ENCODE measurements at regions not wholly inside any gene's neighbourhood (a gene's known extent, or its start where the extent isn't known, plus 50 kb on each side); places are given as distances from the start of the nearest gene placed in this dataset.

GRCh38 chr2:120626566-120626965 is 109.1 kb upstream of the GLI2 start:
- H3K27ac Mint-ChIP-seq, result no peak overlapping the region
- H3K9me3 Mint-ChIP-seq, result no peaks in the 10 kb centered on the region
- intact Hi-C loops (cut with micrococcal nuclease), result no loop called here
- H3K27me3 Mint-ChIP-seq, result no peaks in the 10 kb centered on the region
- H3K36me3 Mint-ChIP-seq (ENCODE audit: low read depth), result no peaks in the 10 kb centered on the region
- no peaks in the 10 kb centered on the region for H3K4me1 Mint-ChIP-seq
- DNase-seq, result no peak
- no peak overlapping the region for H3K4me3 Mint-ChIP-seq

DNA sequence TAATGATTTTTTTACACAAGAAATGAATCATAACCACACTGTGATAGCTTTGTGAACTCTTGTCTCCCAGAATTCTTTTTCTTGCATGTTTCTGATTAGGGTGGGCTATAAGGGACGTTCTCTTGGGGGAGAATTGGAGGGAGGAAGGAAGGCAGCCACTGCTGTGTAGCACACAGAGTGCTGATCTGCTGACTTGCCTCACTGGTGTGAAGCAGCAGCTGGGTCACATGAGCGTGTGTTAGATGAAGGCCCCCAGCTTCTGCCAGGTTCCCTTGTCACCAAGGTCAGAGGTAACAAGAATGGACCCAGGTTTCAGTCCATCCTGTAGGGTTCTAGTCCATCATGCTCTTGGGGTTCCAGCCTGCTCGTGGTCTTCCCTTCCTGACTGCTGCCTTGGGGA is 107.4 kb upstream of the GLI2 start:
- Mint-ChIP-seq H3K9me3 (no peaks in the 10 kb centered on the region), H3K27me3 (no peaks in the 10 kb centered on the region), H3K27ac (no peak overlapping the region), H3K4me1 (no peaks in the 10 kb centered on the region), H3K36me3 (ENCODE audit: low read depth) (no peaks in the 10 kb centered on the region), H3K4me3 (no peak overlapping the region)
- DNase-seq, result no peak
- intact Hi-C loops (cut with micrococcal nuclease), result no loop called here

DNA sequence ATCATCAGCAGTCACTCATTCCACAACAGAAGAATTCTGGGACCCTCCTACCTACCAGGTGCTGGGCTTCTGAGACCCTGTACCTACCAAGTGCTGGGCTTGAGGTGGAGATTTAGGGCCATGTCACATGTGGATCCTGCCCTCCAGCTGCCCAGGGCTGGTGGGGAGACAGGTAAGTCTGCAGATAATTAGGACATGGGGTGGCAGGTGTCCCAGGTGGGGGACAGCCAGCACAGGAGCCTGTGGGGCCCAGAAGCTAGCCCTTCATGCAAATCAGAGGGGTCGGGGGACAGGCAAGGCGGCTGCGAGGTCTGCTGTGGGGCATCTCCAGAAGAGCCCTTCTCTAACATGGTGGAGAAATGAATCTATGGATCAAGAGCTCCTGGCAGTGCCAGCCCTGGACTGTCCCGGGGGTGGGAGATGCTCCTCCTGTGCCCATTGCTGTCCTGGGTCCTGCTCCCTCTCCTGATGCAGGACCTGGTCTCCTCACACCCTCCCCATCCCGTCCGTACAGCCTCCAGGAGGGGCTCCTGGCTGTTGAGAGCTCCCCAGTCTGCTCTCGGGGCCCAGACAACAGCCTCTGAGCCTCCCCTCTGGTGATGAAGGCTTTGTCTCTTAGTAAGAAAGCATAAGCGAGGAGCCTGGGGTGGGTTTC is 106.3 kb upstream of the GLI2 start:
- H3K4me3 Mint-ChIP-seq, result no peak overlapping the region
- H3K9me3 Mint-ChIP-seq, result no peaks in the 10 kb centered on the region
- no peak overlapping the region for H3K27ac Mint-ChIP-seq
- intact Hi-C loops (cut with micrococcal nuclease), result no loop called here
- no peak for DNase-seq
- no peaks in the 10 kb centered on the region for H3K4me1 Mint-ChIP-seq
- no peaks in the 10 kb centered on the region for H3K27me3 Mint-ChIP-seq
- H3K36me3 Mint-ChIP-seq (ENCODE audit: low read depth), result no peaks in the 10 kb centered on the region

DNA sequence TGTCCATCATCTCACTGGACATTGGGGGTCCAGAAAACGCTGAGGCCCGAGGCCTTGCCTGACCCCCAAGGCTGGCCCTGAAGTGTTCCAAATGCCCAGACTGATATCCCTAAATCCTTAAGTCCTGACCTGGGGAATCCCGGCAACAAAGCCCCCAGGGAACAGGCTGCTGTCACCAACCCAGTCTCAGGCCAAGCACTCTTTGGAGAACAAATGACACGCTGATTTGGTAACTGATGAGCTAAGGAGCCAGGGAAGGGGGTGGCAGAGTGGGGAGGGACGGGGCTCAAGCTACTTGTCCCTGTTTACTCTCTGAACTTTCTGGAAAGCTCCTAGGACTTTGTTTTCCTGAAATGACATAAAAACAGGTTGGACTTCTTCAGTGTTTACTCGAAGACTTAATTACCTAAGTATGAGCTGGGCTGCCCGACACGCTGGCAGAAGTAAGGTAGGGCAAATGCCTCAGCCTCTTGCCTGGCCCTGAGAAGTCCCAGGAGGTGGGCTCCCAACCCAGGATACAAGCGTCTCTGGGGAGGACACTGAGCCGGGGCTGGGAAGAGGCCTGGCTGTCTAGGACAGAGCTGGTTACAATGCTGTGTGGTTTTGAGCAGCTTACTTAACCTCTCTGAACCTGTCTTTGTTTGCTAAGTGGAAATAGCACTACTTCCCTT is 105.5 kb upstream of the GLI2 start:
- no peaks in the 10 kb centered on the region for H3K9me3 Mint-ChIP-seq
- no peaks in the 10 kb centered on the region for H3K27me3 Mint-ChIP-seq
- intact Hi-C loops (cut with micrococcal nuclease), result no loop called here
- H3K4me1 Mint-ChIP-seq, result no peaks in the 10 kb centered on the region
- DNase-seq, result no peak
- H3K27ac Mint-ChIP-seq, result no peak overlapping the region
- H3K4me3 Mint-ChIP-seq, result no peak overlapping the region
- H3K36me3 Mint-ChIP-seq (ENCODE audit: low read depth), result no peaks in the 10 kb centered on the region

DNA sequence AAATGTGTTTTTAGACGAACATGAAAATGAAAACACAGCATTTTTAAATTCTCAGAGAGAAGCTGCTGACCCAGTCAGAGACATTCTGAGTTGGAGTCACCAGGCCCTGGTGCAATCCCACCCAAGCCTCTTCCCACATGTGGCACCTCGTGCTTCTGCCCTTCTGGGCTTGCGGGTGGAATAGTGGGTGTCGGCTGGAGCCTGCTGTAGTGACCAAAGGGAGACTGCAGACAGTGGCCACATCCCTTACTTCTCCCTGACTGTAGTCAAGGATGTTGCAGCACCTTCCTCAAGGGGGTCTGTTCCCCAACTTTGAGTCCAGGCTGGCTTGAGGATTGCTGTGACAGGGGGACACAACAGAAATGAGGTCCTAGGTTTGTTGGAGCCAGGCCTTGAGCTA is 104.4 kb upstream of the GLI2 start:
- Mint-ChIP-seq H3K4me1 (no peaks in the 10 kb centered on the region), H3K9me3 (no peaks in the 10 kb centered on the region), H3K36me3 (ENCODE audit: low read depth) (no peaks in the 10 kb centered on the region), H3K4me3 (no peak overlapping the region), H3K27me3 (no peaks in the 10 kb centered on the region), H3K27ac (no peak overlapping the region)
- intact Hi-C loops (cut with micrococcal nuclease), result no loop called here
- DNase-seq, result no peak

DNA sequence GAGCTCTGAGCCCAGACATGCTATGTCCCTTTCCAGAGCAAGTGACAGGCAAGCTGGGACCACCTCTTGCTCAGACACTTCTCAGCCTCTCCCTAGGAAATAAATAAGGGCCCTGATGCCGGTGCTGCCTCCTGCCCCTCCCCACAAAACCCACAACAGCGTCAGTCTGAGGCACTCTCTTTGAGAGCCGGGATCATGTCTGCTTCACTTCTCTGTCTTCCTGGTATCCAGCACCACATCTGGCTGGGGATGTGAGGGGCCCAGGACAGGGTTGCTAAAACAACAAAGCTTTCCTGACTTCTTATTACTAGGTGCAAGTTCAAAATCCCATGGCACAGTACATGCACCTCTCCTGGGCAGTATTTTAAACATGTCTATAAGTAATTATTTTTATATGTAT is 103.9 kb upstream of the GLI2 start:
- intact Hi-C loops (cut with micrococcal nuclease), result no loop called here
- Mint-ChIP-seq H3K4me3 (no peak overlapping the region), H3K4me1 (no peaks in the 10 kb centered on the region), H3K27ac (no peak overlapping the region), H3K36me3 (ENCODE audit: low read depth) (no peaks in the 10 kb centered on the region), H3K27me3 (no peaks in the 10 kb centered on the region), H3K9me3 (no peaks in the 10 kb centered on the region)
- no peak for DNase-seq

DNA sequence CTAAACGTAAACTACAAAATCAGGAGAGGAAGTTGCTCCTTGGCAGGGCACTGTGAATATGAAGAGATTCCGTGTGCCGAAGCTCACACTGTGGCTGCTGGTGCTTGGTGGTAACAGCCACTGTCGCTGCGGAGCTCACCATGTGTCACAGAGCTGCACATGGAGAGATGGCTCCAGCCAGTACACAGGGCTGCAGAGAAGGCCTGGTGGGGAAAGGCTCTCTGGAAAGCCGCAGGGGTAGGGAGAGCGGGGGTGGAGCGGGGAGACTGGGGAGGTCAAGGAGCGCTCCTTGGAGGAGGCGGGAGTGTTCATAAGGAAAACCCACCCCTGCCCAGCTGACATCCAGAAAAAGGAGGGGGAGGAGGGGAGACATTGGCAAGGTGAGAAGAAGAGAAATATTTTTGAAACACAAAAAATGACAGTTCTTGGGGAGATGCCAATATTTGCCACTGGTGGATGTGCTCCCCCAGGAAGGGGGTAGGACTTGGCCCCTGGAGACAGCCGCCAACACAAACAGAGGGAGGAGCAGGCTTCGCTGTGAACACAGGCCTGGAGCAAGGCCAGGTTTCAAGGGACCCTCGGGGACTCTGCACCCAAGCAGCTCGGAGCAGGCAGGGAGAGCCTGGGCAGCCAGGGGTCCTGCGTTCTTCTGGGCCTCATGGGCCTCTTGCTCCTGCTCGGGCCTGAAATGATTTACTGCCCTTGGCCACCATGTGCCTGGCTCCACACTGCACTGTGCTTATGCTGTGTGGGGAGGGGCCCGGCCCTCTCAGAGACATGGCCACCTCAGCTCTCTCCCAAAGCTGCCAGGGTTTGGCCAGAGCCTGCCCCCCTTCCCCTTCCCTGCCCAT is 102.6 kb upstream of the GLI2 start:
- Mint-ChIP-seq H3K27me3 (no peaks in the 10 kb centered on the region), H3K27ac (no peak overlapping the region), H3K9me3 (no peaks in the 10 kb centered on the region), H3K36me3 (ENCODE audit: low read depth) (no peaks in the 10 kb centered on the region), H3K4me3 (no peak overlapping the region), H3K4me1 (no peaks in the 10 kb centered on the region)
- no peak for DNase-seq
- intact Hi-C loops (cut with micrococcal nuclease), result no loop called here

GRCh38 chr2:120634533-120634932 is 101.1 kb upstream of the GLI2 start:
- Mint-ChIP-seq H3K36me3 (ENCODE audit: low read depth) (no peaks in the 10 kb centered on the region), H3K9me3 (no peaks in the 10 kb centered on the region), H3K4me1 (no peaks in the 10 kb centered on the region), H3K27me3 (no peaks in the 10 kb centered on the region), H3K4me3 (no peak overlapping the region), H3K27ac (no peak overlapping the region)
- DNase-seq, result no peak
- intact Hi-C loops (cut with micrococcal nuclease), result no loop called here

DNA sequence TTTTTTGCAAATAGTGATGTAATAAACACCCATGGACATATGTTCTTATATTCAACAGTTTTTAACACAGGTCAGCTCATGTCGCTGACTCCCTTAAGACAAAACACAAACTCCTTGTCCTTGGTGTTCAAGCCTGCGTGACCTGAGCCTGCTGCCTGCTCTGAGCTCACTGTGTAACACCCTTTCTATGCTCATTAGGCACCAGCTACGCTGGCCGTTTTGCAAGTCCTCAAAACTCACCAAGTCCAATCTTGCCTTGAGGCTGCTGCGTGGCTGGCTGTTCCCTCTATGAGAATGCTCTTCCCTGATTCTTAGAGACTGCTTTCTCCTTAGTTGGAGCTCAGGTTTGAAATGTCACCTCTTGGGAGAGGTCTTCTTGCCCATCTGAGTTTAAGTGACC is 100.5 kb upstream of the GLI2 start:
- Mint-ChIP-seq H3K9me3 (no peaks in the 10 kb centered on the region), H3K36me3 (ENCODE audit: low read depth) (no peaks in the 10 kb centered on the region), H3K27me3 (no peaks in the 10 kb centered on the region), H3K27ac (no peak overlapping the region), H3K4me1 (no peaks in the 10 kb centered on the region), H3K4me3 (no peak overlapping the region)
- no peak for DNase-seq
- intact Hi-C loops (cut with micrococcal nuclease), result no loop called here

DNA sequence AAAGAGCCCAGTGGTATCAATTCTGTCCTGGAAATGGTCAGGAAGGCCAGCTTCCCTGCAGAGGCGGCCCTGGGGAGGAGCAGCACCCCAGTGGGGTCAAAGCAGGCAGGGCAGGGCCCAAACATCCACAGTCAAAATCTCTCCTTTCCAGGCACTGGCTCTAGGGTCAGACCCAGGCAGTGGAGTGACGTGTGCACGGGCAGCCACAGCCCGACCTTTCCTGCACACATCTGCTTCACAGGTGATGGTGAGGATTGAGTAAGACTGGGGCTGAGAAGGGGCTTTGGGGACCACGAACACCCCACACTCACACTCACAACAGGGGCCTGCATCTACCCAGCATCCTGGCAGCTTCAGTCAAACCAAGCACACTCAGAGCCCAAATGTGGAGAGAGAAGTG is 97.8 kb upstream of the GLI2 start:
- Mint-ChIP-seq H3K27ac (no peak overlapping the region), H3K4me1 (no peaks in the 10 kb centered on the region), H3K4me3 (no peak overlapping the region), H3K36me3 (ENCODE audit: low read depth) (no peaks in the 10 kb centered on the region), H3K9me3 (no peaks in the 10 kb centered on the region), H3K27me3 (no peaks in the 10 kb centered on the region)
- intact Hi-C loops (cut with micrococcal nuclease), result no loop called here
- no peak for DNase-seq

- Mint-ChIP-seq H3K27ac (no peak overlapping the region), H3K27me3 (no peaks in the 10 kb centered on the region), H3K36me3 (ENCODE audit: low read depth) (no peaks in the 10 kb centered on the region), H3K9me3 (no peaks in the 10 kb centered on the region), H3K4me1 (no peaks in the 10 kb centered on the region), H3K4me3 (no peak overlapping the region)
- intact Hi-C loops (cut with micrococcal nuclease), result no loop called here
- DNase-seq, result no peak
Observed at GRCh38 chr2:120638450-120638849, 97.2 kb upstream of the GLI2 start.

GRCh38 chr2:120641366-120641771 is 94.3 kb upstream of the GLI2 start:
- DNase-seq, result no peak

DNA sequence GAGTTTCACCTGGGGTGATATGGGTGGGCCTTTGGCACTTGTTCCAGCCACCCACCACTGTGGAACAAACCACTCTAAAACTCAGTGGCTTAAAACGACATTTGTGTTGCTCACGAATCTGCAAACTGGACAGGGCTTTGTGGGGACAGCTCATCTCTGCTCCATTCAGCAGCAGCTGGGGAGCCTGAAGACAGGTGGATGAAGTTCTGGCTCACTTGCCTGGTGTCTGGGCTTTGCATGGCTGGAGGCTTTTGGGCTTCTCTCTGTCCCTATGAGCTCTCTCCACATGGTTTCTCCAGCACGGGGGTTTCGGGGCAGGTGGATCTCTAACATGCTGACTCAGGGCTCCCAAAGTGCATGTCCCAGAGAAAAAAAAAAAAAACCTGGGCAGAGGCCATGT is 93.0 kb upstream of the GLI2 start:
- intact Hi-C loops (cut with micrococcal nuclease), result no loop called here
- Mint-ChIP-seq H3K27ac (no peak overlapping the region), H3K4me1 (no peaks in the 10 kb centered on the region)

More at GRCh38 chr2:120641366-120641771, 94.3 kb upstream of the GLI2 start:
- Mint-ChIP-seq H3K36me3 (ENCODE audit: low read depth) (no peaks in the 10 kb centered on the region), H3K27me3 (no peaks in the 10 kb centered on the region), H3K4me1 (no peaks in the 10 kb centered on the region), H3K9me3 (no peaks in the 10 kb centered on the region), H3K4me3 (no peak overlapping the region), H3K27ac (no peak overlapping the region)
- intact Hi-C loops (cut with micrococcal nuclease), result no loop called here

GRCh38 chr2:120646994-120647393 is 88.7 kb upstream of the GLI2 start:
- Mint-ChIP-seq H3K36me3 (ENCODE audit: low read depth) (no peaks in the 10 kb centered on the region), H3K9me3 (peaks cover 18% of the 10 kb centered on the region), H3K4me3 (no peak overlapping the region), H3K4me1 (no peaks in the 10 kb centered on the region), H3K27ac (no peak overlapping the region), H3K27me3 (peaks cover 2% of the 10 kb centered on the region)
- intact Hi-C loops (cut with micrococcal nuclease), result no loop called here
- no peak for DNase-seq

More for the DNA sequence above, 93.0 kb upstream of the GLI2 start:
- Mint-ChIP-seq H3K9me3 (no peaks in the 10 kb centered on the region), H3K27me3 (no peaks in the 10 kb centered on the region), H3K4me3 (no peak overlapping the region), H3K36me3 (ENCODE audit: low read depth) (no peaks in the 10 kb centered on the region)
- no peak for DNase-seq

Measured in activated CD4-positive, alpha-beta T cell treated with anti-CD3 and anti-CD28 coated beads, Interleukin-2, amount 10 ng/mL, durations not matched to agents 24 days and 14 days (primary cell).